ENCODE measurements at regions not wholly inside any gene's neighbourhood (a gene's known extent, or its start where the extent isn't known, plus 50 kb on each side); places are given as distances from the start of the nearest gene placed in this dataset.

GRCh38 chr5:3006526-3006925 lies 255.0 kb upstream of the IRX2 start:
- DNase-seq = no peak

GRCh38 chr5:3004361-3005080 lies 253.0 kb upstream of the IRX2 start:
- DNase-seq = no peak

GRCh38 chr5:3002230-3002629 lies 250.8 kb upstream of the IRX2 start:
- DNase-seq = no peak

- no peak for DNase-seq
Observed at GRCh38 chr5:3000631-3001030, 249.2 kb upstream of the IRX2 start.

GRCh38 chr5:2999926-3000325 lies 248.4 kb upstream of the IRX2 start:
- DNase-seq = no peak

- DNase-seq = no peak
Observed at GRCh38 chr5:2998106-2998505, 246.6 kb upstream of the IRX2 start.

- no peak for DNase-seq
Observed at GRCh38 chr5:2997179-2997578, 245.7 kb upstream of the IRX2 start.

GRCh38 chr5:2996687-2997086 lies 245.2 kb upstream of the IRX2 start:
- no peak for DNase-seq

- no peak for DNase-seq
Observed at GRCh38 chr5:2996248-2996647, 244.8 kb upstream of the IRX2 start.

GRCh38 chr5:2995667-2996066 lies 244.2 kb upstream of the IRX2 start:
- no peak for DNase-seq

- no peak for DNase-seq
Observed at GRCh38 chr5:2995035-2995434, 243.6 kb upstream of the IRX2 start.

- DNase-seq = no peak
Observed at GRCh38 chr5:2993771-2994170, 242.3 kb upstream of the IRX2 start.

- DNase-seq = no peak
Observed at GRCh38 chr5:2993301-2993700, 241.8 kb upstream of the IRX2 start.

GRCh38 chr5:2992806-2993205 lies 241.3 kb upstream of the IRX2 start:
- no peak for DNase-seq

- no peak for DNase-seq
Observed at GRCh38 chr5:2991884-2992283, 240.4 kb upstream of the IRX2 start.

GRCh38 chr5:2989517-2989916 lies 238.0 kb upstream of the IRX2 start:
- DNase-seq = no peak

- no peak for DNase-seq
Observed at GRCh38 chr5:2986301-2986700, 234.8 kb upstream of the IRX2 start.

GRCh38 chr5:2985718-2986117 lies 234.2 kb upstream of the IRX2 start:
- DNase-seq = no peak

GRCh38 chr5:2983583-2984300 lies 232.3 kb upstream of the IRX2 start:
- DNase-seq = no peak

- DNase-seq = no peak
Observed at GRCh38 chr5:2981652-2982051, 230.2 kb upstream of the IRX2 start.

GRCh38 chr5:2981035-2981434 lies 229.6 kb upstream of the IRX2 start:
- DNase-seq = no peak

- DNase-seq = no peak
Observed at GRCh38 chr5:2960294-2960693, 208.8 kb upstream of the IRX2 start.

GRCh38 chr5:2958976-2959375 lies 207.5 kb upstream of the IRX2 start:
- DNase-seq = no peak

GRCh38 chr5:2948875-2949274 lies 197.4 kb upstream of the IRX2 start:
- no peak for DNase-seq

- DNase-seq = no peak
Observed at GRCh38 chr5:2946315-2946714, 194.8 kb upstream of the IRX2 start.
